ENCODE measurements at regions not wholly inside any gene's neighbourhood (a gene's known extent, or its start where the extent isn't known, plus 50 kb on each side); places are given as distances from the start of the nearest gene placed in this dataset.
"Not testable (repeated sequence)": the region's sequence is repeated elsewhere in the genome, so short reads cannot be mapped to it uniquely, and the experiment has no call there.

DNA sequence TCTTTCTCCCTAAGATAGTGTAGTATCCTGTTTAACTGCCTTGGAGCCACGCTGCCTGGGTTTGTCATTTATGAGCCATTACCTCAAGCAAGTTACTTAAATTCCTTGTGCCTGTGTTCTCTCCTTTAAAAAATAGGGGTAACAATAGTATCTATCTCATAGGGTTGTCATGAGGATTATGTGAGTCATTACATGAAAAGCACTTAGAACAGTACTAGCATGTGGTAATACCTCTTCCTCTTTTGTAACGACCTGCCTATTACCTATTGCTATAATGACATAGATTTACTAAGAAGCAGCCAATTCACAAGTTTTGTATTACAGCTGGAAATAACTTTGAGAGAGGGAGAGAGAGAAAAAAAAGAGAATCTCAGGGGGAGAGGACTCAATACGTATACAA, 834.7 kb downstream of the RAPGEF2 start:
- peaks cover 0 to 2% of the 10 kb centered on the region in 2 donors for H3K9me3 ChIP-seq (ENCODE audit: control insufficient read depth in 2 of 2, low read length in 2 of 2)
- no peak overlapping the region for H3K27ac ChIP-seq (ENCODE audit: low read depth in 2 of 2, low read length in 2 of 2)
- no peaks in the 10 kb centered on the region for H3K4me1 ChIP-seq (ENCODE audit: control insufficient read depth in 2 of 2, insufficient read depth in 2 of 2, low read length in 2 of 2)
- H3K4me3 ChIP-seq (ENCODE audit: low read length in 2 of 2), result no peak overlapping the region
- H3K27me3 ChIP-seq (ENCODE audit: control insufficient read depth in 2 of 2, insufficient read depth in 2 of 2, low read length in 2 of 2), result peaks cover 0 to 2% of the 10 kb centered on the region in 2 donors
- H3K36me3 ChIP-seq (ENCODE audit: control insufficient read depth in 2 of 2, insufficient read depth in 2 of 2, low read length in 2 of 2), result no peaks in the 10 kb centered on the region
- no peak overlapping the region for H3K9ac ChIP-seq (ENCODE audit: low read depth in 1 of 2, low read length in 2 of 2)

GRCh38 chr4:159939681-159940080, 836.8 kb downstream of the RAPGEF2 start:
- H3K36me3 ChIP-seq (ENCODE audit: control insufficient read depth in 2 of 2, insufficient read depth in 2 of 2, low read length in 2 of 2); H3K4me3 ChIP-seq (ENCODE audit: low read length in 2 of 2); H3K9me3 ChIP-seq (ENCODE audit: control insufficient read depth in 2 of 2, low read length in 2 of 2); H3K4me1 ChIP-seq (ENCODE audit: control insufficient read depth in 2 of 2, insufficient read depth in 2 of 2, low read length in 2 of 2); H3K27me3 ChIP-seq (ENCODE audit: control insufficient read depth in 2 of 2, insufficient read depth in 2 of 2, low read length in 2 of 2); H3K27ac ChIP-seq (ENCODE audit: low read depth in 2 of 2, low read length in 2 of 2); H3K9ac ChIP-seq (ENCODE audit: low read depth in 1 of 2, low read length in 2 of 2): not testable (repeated sequence)

DNA sequence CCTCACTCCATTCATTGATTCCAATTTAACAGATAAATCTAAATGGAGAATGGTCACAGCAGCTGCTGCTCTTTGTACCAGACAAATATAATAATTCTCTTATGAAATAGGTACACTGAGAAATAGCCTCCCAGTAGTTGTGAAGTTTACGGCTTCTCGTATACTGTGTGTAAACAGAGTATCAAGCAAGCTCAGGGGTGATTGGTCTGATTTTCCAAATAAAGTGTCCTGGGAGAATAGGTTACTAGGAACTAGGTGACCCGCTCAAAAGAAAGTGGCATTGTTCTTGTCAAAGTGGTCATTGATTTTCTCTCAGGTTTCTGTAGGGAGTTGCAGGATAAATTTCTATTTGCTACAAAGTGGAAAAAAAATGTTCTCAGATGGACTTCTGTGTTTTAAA, 838.2 kb downstream of the RAPGEF2 start:
- Histone ChIP-seq H3K4me3 (ENCODE audit: low read length in 2 of 2) (no peak overlapping the region), H3K9me3 (ENCODE audit: control insufficient read depth in 2 of 2, low read length in 2 of 2) (no peaks in the 10 kb centered on the region), H3K9ac (ENCODE audit: low read depth in 1 of 2, low read length in 2 of 2) (no peak overlapping the region), H3K27ac (ENCODE audit: low read depth in 2 of 2, low read length in 2 of 2) (no peak overlapping the region), H3K4me1 (ENCODE audit: control insufficient read depth in 2 of 2, insufficient read depth in 2 of 2, low read length in 2 of 2) (no peaks in the 10 kb centered on the region), H3K27me3 (ENCODE audit: control insufficient read depth in 2 of 2, insufficient read depth in 2 of 2, low read length in 2 of 2) (peaks cover 0 to 2% of the 10 kb centered on the region in 2 donors), H3K36me3 (ENCODE audit: control insufficient read depth in 2 of 2, insufficient read depth in 2 of 2, low read length in 2 of 2) (no peaks in the 10 kb centered on the region)

GRCh38 chr4:159944477-159944876, 841.6 kb downstream of the RAPGEF2 start:
- no peak overlapping the region for H3K9ac ChIP-seq (ENCODE audit: low read depth in 1 of 2, low read length in 2 of 2)
- H3K27ac ChIP-seq (ENCODE audit: low read depth in 2 of 2, low read length in 2 of 2), result no peak overlapping the region
- H3K4me3 ChIP-seq (ENCODE audit: low read length in 2 of 2), result no peak overlapping the region
- no peaks in the 10 kb centered on the region for H3K9me3 ChIP-seq (ENCODE audit: control insufficient read depth in 2 of 2, low read length in 2 of 2)
- no peaks in the 10 kb centered on the region for H3K27me3 ChIP-seq (ENCODE audit: control insufficient read depth in 2 of 2, insufficient read depth in 2 of 2, low read length in 2 of 2)
- no peaks in the 10 kb centered on the region for H3K36me3 ChIP-seq (ENCODE audit: control insufficient read depth in 2 of 2, insufficient read depth in 2 of 2, low read length in 2 of 2)
- no peaks in the 10 kb centered on the region for H3K4me1 ChIP-seq (ENCODE audit: control insufficient read depth in 2 of 2, insufficient read depth in 2 of 2, low read length in 2 of 2)

DNA sequence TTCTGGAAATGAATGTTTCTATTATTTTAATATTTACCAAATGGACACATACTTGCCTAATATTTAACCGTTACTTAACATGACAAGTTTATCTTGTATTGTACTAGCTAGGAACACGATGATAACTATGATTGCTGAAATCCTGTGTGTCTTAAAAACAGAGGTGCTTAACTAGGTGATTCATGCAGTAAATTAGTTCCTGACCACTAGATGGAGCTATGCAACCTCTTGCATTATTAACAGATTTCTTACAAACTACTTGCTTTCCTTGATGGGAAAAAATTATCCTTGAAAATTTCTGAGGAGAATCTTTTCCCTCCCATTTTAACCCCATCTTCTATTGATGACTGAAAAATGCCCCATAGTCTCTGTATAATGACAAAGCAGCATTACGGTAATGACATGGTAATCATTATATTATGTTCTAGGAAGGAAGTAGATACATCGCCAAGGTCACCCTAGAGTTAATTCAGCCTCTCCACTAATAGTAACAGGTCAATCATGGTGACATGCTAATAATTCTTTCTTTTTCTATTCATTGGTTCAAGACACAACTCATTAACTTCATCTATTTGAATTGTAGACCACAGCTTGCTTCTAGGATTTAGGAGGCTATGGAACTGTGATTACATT, 844.2 kb downstream of the RAPGEF2 start:
- H3K36me3 ChIP-seq (ENCODE audit: control insufficient read depth in 2 of 2, insufficient read depth in 2 of 2, low read length in 2 of 2), result no peaks in the 10 kb centered on the region
- no peaks in the 10 kb centered on the region for H3K27me3 ChIP-seq (ENCODE audit: control insufficient read depth in 2 of 2, insufficient read depth in 2 of 2, low read length in 2 of 2)
- no peaks in the 10 kb centered on the region for H3K4me1 ChIP-seq (ENCODE audit: control insufficient read depth in 2 of 2, insufficient read depth in 2 of 2, low read length in 2 of 2)
- no peaks in the 10 kb centered on the region for H3K9me3 ChIP-seq (ENCODE audit: control insufficient read depth in 2 of 2, low read length in 2 of 2)
- no peak overlapping the region for H3K9ac ChIP-seq (ENCODE audit: low read depth in 1 of 2, low read length in 2 of 2)
- no peak overlapping the region for H3K27ac ChIP-seq (ENCODE audit: low read depth in 2 of 2, low read length in 2 of 2)
- no peak overlapping the region for H3K4me3 ChIP-seq (ENCODE audit: low read length in 2 of 2)

- H3K9me3 ChIP-seq (ENCODE audit: control insufficient read depth in 2 of 2, low read length in 2 of 2), result no peaks in the 10 kb centered on the region
- H3K4me1 ChIP-seq (ENCODE audit: control insufficient read depth in 2 of 2, insufficient read depth in 2 of 2, low read length in 2 of 2), result no peaks in the 10 kb centered on the region
- H3K9ac ChIP-seq (ENCODE audit: low read depth in 1 of 2, low read length in 2 of 2), result no peak overlapping the region
- H3K27ac ChIP-seq (ENCODE audit: low read depth in 2 of 2, low read length in 2 of 2), result no peak overlapping the region
- no peaks in the 10 kb centered on the region for H3K27me3 ChIP-seq (ENCODE audit: control insufficient read depth in 2 of 2, insufficient read depth in 2 of 2, low read length in 2 of 2)
- no peaks in the 10 kb centered on the region for H3K36me3 ChIP-seq (ENCODE audit: control insufficient read depth in 2 of 2, insufficient read depth in 2 of 2, low read length in 2 of 2)
- no peak overlapping the region for H3K4me3 ChIP-seq (ENCODE audit: low read length in 2 of 2)
These were observed 847.8 kb downstream of the RAPGEF2 start for GRCh38 chr4:159950707-159951106.

DNA sequence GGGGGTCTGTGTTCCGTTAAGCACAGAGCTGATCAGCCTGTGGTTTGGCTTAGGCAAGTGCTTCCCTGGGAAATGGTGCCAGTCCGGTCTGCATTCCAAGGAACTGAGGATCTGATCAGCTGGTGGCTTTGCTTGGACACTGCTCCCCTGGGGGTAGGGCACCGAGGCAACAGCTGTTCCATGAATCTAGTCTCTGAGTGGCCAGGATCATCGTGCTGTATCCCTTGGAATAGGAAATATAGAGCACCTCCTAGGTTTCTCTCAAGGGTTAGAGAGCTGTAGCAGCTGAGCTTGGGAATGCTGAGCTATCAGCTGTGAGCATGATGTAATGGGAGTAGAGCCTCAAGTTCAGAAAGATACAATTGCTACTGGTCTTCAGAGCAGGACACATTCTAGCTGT, 863.9 kb downstream of the RAPGEF2 start:
- H3K4me3 ChIP-seq (ENCODE audit: low read length in 2 of 2), result no peak overlapping the region
- H3K4me1 ChIP-seq (ENCODE audit: control insufficient read depth in 2 of 2, insufficient read depth in 2 of 2, low read length in 2 of 2), result no peaks in the 10 kb centered on the region
- H3K9me3 ChIP-seq (ENCODE audit: control insufficient read depth in 2 of 2, low read length in 2 of 2), result no peaks in the 10 kb centered on the region
- H3K9ac ChIP-seq (ENCODE audit: low read depth in 1 of 2, low read length in 2 of 2), result no peak overlapping the region
- H3K36me3 ChIP-seq (ENCODE audit: control insufficient read depth in 2 of 2, insufficient read depth in 2 of 2, low read length in 2 of 2), result no peaks in the 10 kb centered on the region
- no peak overlapping the region for H3K27ac ChIP-seq (ENCODE audit: low read depth in 2 of 2, low read length in 2 of 2)
- H3K27me3 ChIP-seq (ENCODE audit: control insufficient read depth in 2 of 2, insufficient read depth in 2 of 2, low read length in 2 of 2), result no peaks in the 10 kb centered on the region

GRCh38 chr4:159976871-159977482, 874.1 kb downstream of the RAPGEF2 start:
- not testable (repeated sequence) for H3K27ac ChIP-seq (ENCODE audit: low read depth in 2 of 2, low read length in 2 of 2); H3K36me3 ChIP-seq (ENCODE audit: control insufficient read depth in 2 of 2, insufficient read depth in 2 of 2, low read length in 2 of 2); H3K27me3 ChIP-seq (ENCODE audit: control insufficient read depth in 2 of 2, insufficient read depth in 2 of 2, low read length in 2 of 2)

GRCh38 chr4:159977907-159978617, 875.2 kb downstream of the RAPGEF2 start:
- H3K27ac ChIP-seq (ENCODE audit: low read depth in 2 of 2, low read length in 2 of 2), result no peak overlapping the region
- H3K27me3 ChIP-seq (ENCODE audit: control insufficient read depth in 2 of 2, insufficient read depth in 2 of 2, low read length in 2 of 2), result no peaks in the 10 kb centered on the region
- no peaks in the 10 kb centered on the region for H3K4me1 ChIP-seq (ENCODE audit: control insufficient read depth in 2 of 2, insufficient read depth in 2 of 2, low read length in 2 of 2)
- no peak overlapping the region for H3K9ac ChIP-seq (ENCODE audit: low read depth in 1 of 2, low read length in 2 of 2)
- H3K36me3 ChIP-seq (ENCODE audit: control insufficient read depth in 2 of 2, insufficient read depth in 2 of 2, low read length in 2 of 2), result no peaks in the 10 kb centered on the region
- no peaks in the 10 kb centered on the region for H3K9me3 ChIP-seq (ENCODE audit: control insufficient read depth in 2 of 2, low read length in 2 of 2)
- H3K4me3 ChIP-seq (ENCODE audit: low read length in 2 of 2), result no peak overlapping the region

More at GRCh38 chr4:159976871-159977482, 874.1 kb downstream of the RAPGEF2 start:
- H3K4me3 ChIP-seq (ENCODE audit: low read length in 2 of 2); H3K9me3 ChIP-seq (ENCODE audit: control insufficient read depth in 2 of 2, low read length in 2 of 2); H3K9ac ChIP-seq (ENCODE audit: low read depth in 1 of 2, low read length in 2 of 2); H3K4me1 ChIP-seq (ENCODE audit: control insufficient read depth in 2 of 2, insufficient read depth in 2 of 2, low read length in 2 of 2): not testable (repeated sequence)

GRCh38 chr4:159979351-159979750, 876.5 kb downstream of the RAPGEF2 start:
- H3K4me1 ChIP-seq (ENCODE audit: control insufficient read depth in 2 of 2, insufficient read depth in 2 of 2, low read length in 2 of 2), result no peaks in the 10 kb centered on the region
- no peaks in the 10 kb centered on the region for H3K36me3 ChIP-seq (ENCODE audit: control insufficient read depth in 2 of 2, insufficient read depth in 2 of 2, low read length in 2 of 2)
- no peaks in the 10 kb centered on the region for H3K9me3 ChIP-seq (ENCODE audit: control insufficient read depth in 2 of 2, low read length in 2 of 2)
- H3K27me3 ChIP-seq (ENCODE audit: control insufficient read depth in 2 of 2, insufficient read depth in 2 of 2, low read length in 2 of 2), result no peaks in the 10 kb centered on the region
- no peak overlapping the region for H3K27ac ChIP-seq (ENCODE audit: low read depth in 2 of 2, low read length in 2 of 2)
- H3K4me3 ChIP-seq (ENCODE audit: low read length in 2 of 2), result no peak overlapping the region
- no peak overlapping the region for H3K9ac ChIP-seq (ENCODE audit: low read depth in 1 of 2, low read length in 2 of 2)

All from mucosa of rectum (tissue), 2 donors.